Sciatic nerve (tissue), 2 donors: ENCODE measurements at regions not wholly inside any gene's neighbourhood (a gene's known extent, or its start where the extent isn't known, plus 50 kb on each side); places are given as distances from the start of the nearest gene placed in this dataset.

Source experiments
- ATAC-seq: fragments of 200-7000 bp; cut with Tn5 transposase; one replicate; pipeline ENCODE4 v1.9.1; 2020; ENCODE audit warnings: mild to moderate bottlenecking, moderate library complexity
- DNase-seq: peaks from one replicate; pipeline ENCODE4 v3.0.0-alpha.2; 2020; ENCODE audit warnings: low spot score
- intact Hi-C: fragments of 100-400 bp; cut with DNase I; formaldehyde crosslinking; loops from one replicate; pipeline ENCODE4 v1.14.2; 2022
- donor health status: DM: no; HTN: no; CAD: no.
- donor health status: DM: no; HTN: no; CAD: no.

DNA sequence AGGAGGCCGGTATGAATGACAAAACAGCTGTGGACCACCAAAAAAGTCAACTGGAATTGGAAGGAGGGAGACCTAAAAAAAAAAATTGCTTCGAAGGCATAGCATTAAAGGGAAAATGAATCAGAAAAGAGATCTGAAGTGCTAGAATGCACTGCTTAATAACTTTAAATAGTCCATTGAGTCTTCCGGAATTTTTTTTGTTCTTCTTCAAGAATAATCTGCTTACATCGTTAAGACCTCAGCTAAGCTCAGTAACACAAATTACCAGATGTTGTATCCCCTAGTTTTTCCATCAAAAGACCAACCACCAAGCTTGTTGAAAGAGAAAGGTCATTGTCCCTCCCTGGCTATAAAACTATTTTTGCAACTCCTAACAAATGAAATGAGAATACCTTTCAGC is 560.5 kb downstream of the NR2F2 start:
- DNase-seq (no peak), ATAC-seq (no peak)
- intact Hi-C loops: loop anchor here (5.0 kb wide), 2 partner anchors 539 to 559 kb away; partner anchors contain the start of gene NR2F2

DNA sequence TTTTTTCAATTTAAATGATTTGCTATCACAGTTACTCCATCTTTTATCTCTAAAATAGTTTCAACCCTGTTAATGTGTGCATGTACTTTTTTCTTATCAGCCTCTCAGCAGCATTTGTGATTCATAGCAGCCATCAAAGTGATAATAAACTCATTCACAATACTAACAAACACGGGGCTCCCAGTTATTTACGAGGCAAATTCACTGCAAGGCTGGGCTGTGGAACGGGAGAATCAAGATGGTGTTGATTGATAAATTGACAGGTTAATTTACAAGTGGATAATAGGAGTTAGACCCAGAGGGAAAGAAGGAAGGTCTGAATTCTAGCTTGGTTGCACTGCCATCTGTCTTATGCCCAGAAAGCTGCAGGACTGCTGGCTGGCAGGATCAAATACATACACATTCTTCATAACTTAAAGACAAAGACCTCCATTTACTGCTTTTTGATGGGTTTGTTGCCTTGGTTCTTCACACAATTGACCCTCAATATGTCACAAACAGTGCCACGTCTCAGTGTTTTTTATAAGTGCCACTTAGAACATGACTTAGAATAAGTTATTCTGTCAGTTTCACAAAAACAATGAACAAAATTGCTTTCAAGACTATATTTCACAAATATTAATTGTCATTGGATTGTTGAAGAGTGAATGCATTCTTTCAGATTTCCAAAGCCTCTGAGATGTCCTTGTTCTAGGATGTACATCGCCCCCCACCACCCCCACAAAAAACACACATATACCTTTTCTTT is 562.8 kb downstream of the NR2F2 start:
- intact Hi-C loops: loop anchor here (5.0 kb wide), 2 partner anchors 541 to 561 kb away; partner anchors contain the start of gene NR2F2
- no peak for DNase-seq

DNA sequence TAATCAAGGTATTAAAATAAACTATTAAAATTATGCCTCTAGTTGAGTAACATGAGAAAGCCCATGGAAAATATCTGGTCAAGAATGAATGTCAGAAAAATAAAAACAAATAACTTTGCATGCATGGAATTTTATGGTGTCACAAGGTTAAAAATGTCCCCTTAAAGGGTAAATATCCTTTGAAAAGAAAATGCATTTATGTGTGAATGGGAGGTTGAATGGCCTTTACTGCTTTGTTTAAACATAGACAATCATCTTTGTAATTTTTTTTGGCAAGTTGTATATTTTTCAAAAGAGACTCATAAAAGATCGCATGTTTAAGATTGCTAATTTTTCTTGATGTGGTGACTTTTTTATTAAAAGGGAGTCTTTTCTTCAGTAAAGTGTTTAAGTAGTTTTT is 564.2 kb downstream of the NR2F2 start:
- DNase-seq (no peak), ATAC-seq (no peak)
- intact Hi-C loops: loop anchor here (5.0 kb wide), 2 partner anchors 542 to 562 kb away; partner anchors contain the start of gene NR2F2

More for the DNA sequence above, 562.8 kb downstream of the NR2F2 start:
- ATAC-seq: peak; percentile 87

DNA sequence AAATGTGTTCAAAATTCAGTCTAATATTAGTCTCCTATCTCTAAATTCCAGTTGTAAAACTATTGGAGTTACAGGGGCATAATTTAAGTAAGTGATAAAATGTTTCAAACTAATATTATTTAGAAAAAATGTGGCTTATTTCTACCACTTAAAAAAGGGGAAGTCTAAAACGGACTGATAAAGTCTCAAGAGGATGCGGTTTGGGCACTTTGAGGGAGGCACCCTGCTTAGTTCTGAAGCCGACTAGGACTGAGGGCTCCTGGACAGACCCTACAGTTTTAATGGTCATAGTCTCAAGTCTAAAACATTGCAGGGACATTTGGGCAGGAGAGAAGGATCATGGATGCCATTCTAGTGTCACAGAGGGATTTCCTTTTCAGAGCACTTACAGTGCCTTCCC is 566.3 kb downstream of the NR2F2 start:
- intact Hi-C loops: no loop called here
- no peak for ATAC-seq

DNA sequence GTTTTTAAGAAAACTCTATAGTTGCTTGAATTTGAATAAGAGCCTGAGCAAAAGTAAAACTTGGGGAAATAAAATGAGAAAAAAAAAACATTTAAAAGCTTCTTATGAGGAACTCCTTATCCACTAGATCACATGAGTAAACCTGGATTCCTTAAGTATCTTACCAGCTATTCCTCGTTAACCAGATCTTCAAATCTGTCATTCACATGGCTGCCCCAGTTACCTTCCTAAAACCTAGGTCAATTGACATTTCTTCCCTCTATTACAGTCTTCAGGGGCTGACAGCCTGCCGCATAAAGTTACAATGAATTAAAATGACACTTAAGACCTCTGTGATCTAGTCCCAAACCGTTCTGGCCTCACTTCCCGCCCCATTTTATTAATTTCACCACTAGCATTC is 583.6 kb downstream of the NR2F2 start:
- no peak for DNase-seq
- intact Hi-C loops: no loop called here
- no peak for ATAC-seq

More for the DNA sequence above, 566.3 kb downstream of the NR2F2 start:
- no peak for DNase-seq

DNA sequence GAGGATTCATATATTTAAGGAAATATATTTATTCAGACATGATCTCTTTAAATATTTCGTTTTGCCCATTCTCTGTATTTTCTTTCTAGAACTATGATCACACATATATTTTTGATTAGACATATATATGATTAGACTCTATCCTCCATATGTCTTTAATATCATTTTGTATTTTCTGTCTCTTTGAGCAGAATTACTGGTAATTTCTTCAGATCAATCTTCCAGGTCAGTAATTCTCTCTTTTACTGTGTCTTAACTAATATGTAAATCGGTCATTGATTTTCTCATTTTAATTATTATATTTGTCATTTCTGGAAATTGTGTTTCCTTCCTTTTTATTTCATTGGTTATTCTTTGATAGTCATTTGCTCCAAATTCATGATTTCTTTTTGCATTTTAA is 586.2 kb downstream of the NR2F2 start:
- intact Hi-C loops: no loop called here
- ATAC-seq (no peak), DNase-seq (no peak)

DNA sequence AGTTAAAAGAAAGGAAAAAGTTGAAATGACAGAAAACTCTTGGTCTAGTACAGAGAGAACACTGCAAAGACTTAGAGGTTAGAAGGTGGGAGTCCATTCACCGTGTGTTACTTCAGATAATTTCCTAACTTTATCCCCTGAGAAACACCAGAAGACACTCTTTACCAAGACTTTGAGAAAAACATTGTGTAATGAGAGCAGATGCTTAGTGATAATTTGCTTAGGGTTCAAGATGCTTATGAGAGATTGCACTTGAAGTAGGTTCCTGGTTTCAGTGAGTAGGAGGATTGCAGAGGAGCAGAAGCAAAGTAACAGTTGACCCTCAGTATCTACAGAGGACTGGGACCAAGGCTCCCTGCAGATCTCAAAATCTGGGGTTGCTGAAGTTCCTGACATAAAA is 594.1 kb downstream of the NR2F2 start:
- ATAC-seq (no peak), DNase-seq (no peak)
- intact Hi-C loops: no loop called here

DNA sequence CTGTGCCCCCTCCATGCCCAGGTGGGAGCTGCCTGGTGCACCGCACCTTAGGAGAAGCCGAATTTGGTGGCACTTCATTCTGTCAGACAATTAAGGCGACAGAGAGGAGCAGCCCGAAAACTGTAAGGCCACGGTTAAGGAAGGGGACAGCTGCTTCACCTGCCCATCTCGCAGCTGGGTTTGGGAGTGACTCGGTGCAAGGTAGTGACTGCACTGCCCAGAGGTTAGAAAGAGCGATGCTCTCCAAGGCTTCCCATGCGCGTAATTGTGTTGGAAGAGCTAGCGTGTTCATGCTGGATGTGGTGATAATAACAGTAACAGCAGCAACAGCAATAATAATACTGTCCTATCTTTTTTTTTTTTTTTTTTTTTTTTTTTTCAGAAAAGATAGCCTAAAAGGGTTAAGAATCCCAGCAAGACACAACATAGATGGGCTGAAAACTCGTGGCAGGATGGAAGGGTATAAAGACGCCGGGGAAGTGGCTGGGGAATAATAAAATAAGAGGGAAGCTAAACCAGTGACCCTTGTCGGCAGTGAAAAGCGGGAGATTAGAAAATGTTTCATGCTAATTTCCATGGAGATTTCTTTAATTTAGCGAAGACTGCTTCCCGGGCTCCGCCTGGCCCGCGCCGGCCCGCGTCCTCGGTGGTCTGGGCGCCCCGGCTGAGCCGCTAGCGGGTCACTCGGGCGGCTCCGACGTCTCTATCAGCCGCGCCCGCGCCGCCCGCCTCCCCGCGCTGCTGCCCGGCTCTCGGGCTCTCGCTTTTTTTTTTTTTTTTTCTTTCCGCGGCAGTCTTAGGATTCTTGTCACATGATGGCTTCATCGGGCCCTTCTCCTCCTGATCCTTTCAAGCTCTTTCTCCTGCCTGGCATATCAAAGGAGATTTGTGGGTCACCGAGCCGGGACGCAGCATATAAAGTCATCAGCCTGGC is 617.1 kb downstream of the NR2F2 start:
- no peak for DNase-seq
- no peak for ATAC-seq
- intact Hi-C loops: no loop called here

DNA sequence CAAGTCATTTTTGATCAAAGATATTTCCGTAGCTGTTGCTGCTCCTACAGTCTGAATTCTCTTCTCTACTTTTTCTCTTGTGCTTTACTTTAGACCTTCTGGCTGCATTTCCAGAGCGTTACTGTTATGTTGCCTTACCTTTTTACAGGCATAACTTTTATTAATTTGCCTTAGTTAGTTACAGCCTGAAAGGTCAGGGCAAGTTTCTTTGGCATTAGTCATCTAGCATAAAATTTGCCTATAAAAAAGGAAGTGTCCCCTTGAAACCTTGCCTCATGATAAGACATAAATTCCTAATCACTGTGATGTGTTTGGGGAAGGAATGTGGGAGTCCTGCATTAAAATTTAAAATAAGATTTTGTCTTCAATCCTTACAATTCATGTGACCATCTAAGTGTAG is 618.5 kb downstream of the NR2F2 start:
- ATAC-seq (no peak), DNase-seq (no peak)
- intact Hi-C loops: no loop called here

DNA sequence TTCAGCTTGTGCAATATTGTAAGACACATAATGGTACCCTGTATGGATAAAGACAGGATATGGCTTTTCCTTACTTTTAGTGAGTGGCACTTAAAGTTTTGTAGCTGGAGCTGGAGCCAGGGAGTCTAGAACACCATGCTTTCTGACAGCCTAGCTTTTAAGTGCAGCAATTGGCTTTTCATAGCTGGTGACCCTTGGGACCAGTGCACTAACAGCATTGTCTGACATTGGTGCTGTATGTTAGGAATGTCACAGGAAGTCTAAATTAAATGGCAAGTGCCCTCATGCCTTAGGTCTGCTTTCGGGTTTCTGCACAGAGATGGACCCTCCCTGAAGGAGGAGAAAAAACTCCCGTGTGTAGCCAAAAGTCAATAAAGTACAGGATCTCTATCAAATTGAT is 628.2 kb downstream of the NR2F2 start:
- intact Hi-C loops: no loop called here
- no peak for DNase-seq
- no peak for ATAC-seq

DNA sequence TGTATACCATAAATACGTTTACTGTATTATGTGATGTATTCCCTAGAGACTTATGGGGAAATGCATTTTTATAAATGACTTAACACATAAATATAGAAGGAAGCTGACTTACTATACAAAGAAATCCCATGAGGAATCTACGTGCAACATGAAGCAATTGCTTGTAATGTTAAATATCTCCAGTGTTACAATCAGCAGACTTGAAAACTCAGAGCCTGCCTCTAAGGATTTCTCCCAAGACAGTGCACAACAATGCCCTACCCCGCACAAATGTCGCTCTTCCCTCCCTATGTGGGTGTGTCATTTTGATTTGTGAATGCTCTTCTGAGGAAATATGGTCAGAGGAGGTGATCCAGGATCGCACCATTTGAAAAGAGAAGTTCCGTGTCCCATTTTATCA is 629.0 kb downstream of the NR2F2 start:
- DNase-seq (no peak), ATAC-seq (no peak)
- intact Hi-C loops: no loop called here

DNA sequence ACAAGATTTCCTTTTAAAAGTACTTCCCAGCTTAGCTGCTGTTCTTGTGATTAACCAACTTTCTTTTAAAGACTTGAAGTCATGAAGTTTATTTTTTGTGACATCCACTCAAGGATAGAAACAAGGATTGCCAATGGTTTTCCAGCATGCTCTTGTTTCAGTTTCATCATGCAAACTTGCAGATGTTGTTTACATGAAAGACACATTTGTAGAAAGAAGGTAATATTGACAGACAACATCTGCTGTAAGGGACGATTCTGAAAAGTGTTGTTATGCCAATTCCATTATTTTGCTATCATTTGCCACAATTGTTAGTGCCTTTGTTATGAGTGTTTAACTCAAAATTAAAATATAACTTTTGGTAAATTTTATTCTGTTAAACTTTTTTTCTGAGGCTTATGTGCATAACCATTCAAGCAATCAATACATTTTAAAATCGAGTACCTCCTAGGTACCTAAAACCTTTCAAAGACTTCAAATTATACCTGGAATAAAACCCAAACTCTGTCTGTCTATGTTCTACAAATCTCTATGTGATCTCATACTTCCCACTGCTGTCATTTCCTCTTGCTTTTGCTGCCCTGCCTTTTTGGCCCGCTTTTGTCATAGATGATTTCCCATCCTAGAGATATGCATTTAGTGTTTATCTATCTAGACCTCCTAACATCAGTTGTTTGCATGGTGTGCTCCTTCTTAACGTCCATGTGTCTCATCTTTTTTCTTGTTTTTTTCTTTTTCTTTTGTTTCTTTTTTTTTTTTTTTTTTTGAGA is 630.4 kb downstream of the NR2F2 start:
- intact Hi-C loops: no loop called here
- DNase-seq: no peak
- no peak for ATAC-seq

DNA sequence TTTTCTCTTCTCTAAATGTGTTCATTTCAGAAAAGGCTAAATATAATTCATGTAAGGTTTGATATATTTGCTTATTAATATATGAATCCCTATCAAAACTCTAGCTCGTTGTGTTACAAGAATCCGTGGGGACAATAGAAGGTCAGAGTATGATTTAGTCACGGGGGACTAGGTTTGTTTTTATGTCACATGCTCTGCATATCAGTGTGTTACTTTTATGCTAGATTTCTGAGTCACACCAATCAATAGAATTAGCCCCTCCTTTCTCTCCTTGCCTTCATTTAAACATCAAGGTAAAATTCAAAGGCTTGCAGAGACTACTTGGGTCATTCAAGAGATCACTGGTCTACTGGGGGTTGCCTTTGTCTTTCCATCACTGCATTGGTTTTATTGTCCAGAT is 636.1 kb downstream of the NR2F2 start:
- DNase-seq (no peak), ATAC-seq (no peak)
- intact Hi-C loops: loop anchor here (1.0 kb wide), 1 partner anchor 33 kb away; no protein-coding TSS in a partner anchor

DNA sequence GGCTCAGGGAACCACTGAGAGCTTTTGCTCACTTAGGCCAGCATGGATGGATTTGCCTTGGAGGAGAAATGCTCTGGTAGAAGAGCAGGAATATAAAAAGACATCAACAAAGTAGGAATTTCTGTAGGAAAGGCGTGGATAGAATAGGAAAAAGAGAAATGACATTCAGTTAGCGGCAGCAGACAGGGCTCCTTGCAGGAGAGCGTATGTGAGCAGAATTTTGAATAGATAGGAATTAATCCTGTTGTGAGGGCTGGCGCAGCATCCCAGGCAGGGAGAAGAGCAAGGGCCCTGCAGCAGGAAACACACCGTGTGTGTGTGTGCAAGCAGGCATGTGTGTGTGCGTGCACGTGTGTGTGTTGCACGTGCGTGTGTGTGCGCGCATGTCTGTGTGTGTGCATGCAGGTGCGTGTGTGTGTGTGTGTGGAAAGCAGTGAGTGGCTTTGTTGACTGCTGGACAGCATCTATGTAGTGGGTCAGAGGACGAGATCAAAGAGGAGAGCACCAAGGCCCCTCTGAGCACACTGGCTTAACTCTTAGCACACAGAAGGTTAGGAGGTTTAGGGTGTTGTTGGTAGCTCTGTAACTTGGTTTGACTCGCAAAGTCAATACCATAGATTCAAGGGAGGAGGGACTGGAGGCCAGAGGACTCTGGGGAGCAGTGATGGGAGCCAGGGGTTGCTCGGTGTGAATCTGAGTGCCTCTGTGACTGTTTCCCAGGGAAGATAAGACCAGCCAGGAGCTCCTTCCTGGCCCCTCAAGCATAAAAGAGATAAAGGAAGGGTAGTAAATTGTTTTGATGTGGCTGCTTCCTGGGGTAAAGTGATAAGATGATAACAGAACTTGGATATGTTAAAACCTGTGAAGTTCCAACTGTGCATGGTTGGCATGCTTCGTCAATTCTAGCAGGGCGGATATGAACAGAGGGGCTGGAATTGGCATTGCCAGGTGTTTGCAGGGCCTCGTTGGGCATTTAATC is 639.5 kb downstream of the NR2F2 start:
- no peak for DNase-seq
- ATAC-seq: no peak
- intact Hi-C loops: no loop called here

DNA sequence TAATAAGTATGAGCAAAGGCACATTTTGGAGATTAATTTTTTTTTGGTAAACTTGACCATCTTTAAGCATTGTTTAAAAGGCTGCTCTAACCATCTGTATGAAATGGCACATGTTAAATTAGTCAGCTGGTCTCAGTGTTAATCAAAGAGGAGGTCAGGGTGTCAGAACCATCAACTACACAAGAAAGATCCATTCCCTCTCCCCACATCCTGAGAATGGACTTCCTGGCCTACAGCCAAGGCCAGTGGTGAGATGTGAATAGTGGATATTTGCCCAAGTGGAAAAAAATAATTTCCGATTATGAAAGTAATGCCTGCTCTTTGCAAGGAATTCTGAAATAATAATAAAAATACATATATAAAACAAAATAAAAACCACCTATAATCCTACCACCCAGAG is 641.7 kb downstream of the NR2F2 start:
- ATAC-seq (no peak), DNase-seq (no peak)
- intact Hi-C loops: no loop called here

DNA sequence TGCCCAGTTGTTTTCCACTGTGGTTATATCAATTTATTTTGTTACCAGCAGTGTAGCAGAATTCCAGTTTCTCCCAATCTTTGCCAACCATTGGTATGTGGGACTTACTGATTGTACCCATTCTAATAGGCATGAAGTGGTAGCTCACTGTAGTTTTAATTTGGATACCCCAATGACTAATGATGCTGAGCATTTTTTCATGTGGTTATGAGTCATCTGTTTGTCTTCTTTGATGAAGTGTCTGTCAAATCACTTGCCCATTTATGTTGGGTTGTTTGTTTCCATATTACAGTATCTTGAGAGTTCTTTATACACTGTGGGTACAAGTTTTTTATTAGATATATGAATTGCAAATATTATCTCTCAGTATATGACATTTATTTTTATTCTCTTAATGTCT is 644.3 kb downstream of the NR2F2 start:
- DNase-seq (no peak), ATAC-seq (no peak)
- intact Hi-C loops: loop anchor here (5.0 kb wide), 1 partner anchor 697 kb away; no protein-coding TSS in a partner anchor

DNA sequence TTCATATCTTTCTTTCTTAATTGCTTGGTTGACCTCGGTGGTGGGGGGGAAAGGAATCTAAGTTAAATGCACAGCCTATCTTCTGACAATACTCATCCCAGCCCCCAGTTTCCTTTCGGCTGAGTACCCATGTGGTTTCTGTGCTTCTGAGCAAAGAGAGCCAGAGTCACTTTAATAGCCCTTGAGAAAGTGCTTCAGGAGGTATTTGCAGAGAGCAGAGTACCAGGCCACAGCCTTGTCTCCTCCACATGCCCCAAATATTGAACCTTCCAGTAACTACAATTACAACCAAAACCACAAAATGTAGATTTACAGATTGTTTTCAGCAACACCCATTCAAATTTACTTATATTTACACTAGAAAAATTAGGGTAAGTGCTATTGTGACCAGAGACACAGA is 647.4 kb downstream of the NR2F2 start:
- DNase-seq (no peak), ATAC-seq (no peak)
- intact Hi-C loops: loop anchor here (5.0 kb wide), 1 partner anchor 701 kb away; no protein-coding TSS in a partner anchor

DNA sequence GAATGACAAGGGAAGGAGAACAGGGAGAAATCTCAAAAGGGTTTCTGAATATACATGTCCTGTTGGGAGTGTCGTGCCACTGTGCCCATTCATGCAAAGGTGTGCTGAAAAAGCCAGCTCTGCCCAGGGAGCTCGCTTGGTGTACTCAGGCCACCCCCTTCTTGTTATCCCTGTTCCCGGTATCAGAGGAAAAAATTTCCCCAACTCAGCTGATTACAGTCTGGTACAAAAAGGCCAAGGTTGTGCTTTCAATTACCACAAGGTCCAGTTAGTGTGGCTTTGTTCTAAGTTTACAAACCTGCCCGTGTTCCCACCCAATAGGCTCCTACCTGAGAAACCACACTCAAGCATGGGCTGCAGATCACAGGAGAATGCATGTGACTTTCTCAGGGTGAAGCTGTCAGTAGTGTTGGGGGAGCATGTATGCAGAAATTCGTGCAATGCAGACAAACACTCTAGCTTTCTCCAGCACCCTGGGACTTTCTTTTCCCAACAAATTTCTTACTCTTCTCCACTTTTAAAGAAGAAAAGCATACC is 648.5 kb downstream of the NR2F2 start:
- intact Hi-C loops: loop anchor here (5.0 kb wide), 1 partner anchor 702 kb away; no protein-coding TSS in a partner anchor
- no peak for ATAC-seq
- DNase-seq: no peak
